ENCODE measurements at regions not wholly inside any gene's neighbourhood (a gene's known extent, or its start where the extent isn't known, plus 50 kb on each side); places are given as distances from the start of the nearest gene placed in this dataset.

GRCh38 chr16:17747081-17747756 lies 276.5 kb upstream of the XYLT1 start:
- no peak for TF ChIP-seq CTCF (IDR thresholded peaks at IDR 0.05)
- no peak for TF ChIP-seq POLR2A (IDR thresholded peaks at IDR 0.05)
- TF ChIP-seq EP300 (IDR thresholded peaks at IDR 0.05; ENCODE audit: low read depth) = no peak
